GM12892 (cell line): ENCODE measurements at regions not wholly inside any gene's neighbourhood (a gene's known extent, or its start where the extent isn't known, plus 50 kb on each side); places are given as distances from the start of the nearest gene placed in this dataset.

Source experiments
- POLR2A ChIP-seq: IDR thresholded peaks from 2 replicates; pipeline ENCODE4 v1.6.1; 2011; ENCODE audit warnings: low read depth, low read length, control low read depth
- POLR2AphosphoS5 ChIP-seq: IDR thresholded peaks from 2 replicates; pipeline ENCODE4 v1.6.1; 2011; ENCODE audit warnings: low read depth, low read length, control low read depth
- TAF1 ChIP-seq: IDR thresholded peaks from 2 replicates; pipeline ENCODE4 v1.6.1; 2011; ENCODE audit warnings: low read depth, mild to moderate bottlenecking, control low read depth, low read length, borderline replicate concordance

- TF ChIP-seq POLR2AphosphoS5: no peak
- no peak for TF ChIP-seq POLR2A
- no peak for TF ChIP-seq TAF1
Observed at GRCh38 chr9:130768265-130768664, 66.8 kb upstream of the ABL1 start.
